GM12878 (cell line): ENCODE measurements at regions not wholly inside any gene's neighbourhood (a gene's known extent, or its start where the extent isn't known, plus 50 kb on each side); places are given as distances from the start of the nearest gene placed in this dataset.

Experiments
- ATAC-seq: fragments of 200-7000 bp; cut with Tn5 transposase; 3 replicates; pipeline ENCODE4 v1.9.1; 2020; ENCODE audit warnings: mild to moderate bottlenecking, moderate library complexity
- BruUV-seq: library from RNA; stranded (reverse); fragments of 400-500 nt; replicated peaks from 2 replicates; lab custom pipeline; 2021; lab: Mats Ljungman, UMichigan
- CTCF ChIA-PET: fragments of 300-600 bp; sonication (Branson Sonifier 250); formaldehyde crosslinking; extraction: SDS; loops from one replicate; lab custom pipeline; 2021; ENCODE audit warnings: inconsistent platforms; lab: Yijun Ruan, JAX
- POLR2A ChIA-PET: fragments of 350-600 bp; formaldehyde crosslinking; extraction: SDS; loops from one replicate; lab custom pipeline; 2021; ENCODE audit warnings: inconsistent platforms; lab: Charles Lee
- RAD21 ChIA-PET: fragments of 300-600 bp; sonication (Branson Sonifier 250); formaldehyde crosslinking; loops from one replicate; lab custom pipeline; 2023; ENCODE audit warnings: antibody characterized with exemption; ENCODE audit not compliant: unreplicated experiment; lab: Charles Lee
- SMC1A ChIA-PET: fragments of 300-600 bp; sonication (Branson Sonifier 250); formaldehyde crosslinking; loops from one replicate; lab custom pipeline; 2023; ENCODE audit not compliant: unreplicated experiment, uncharacterized antibody; lab: Charles Lee
- DNase-seq: peaks from one replicate; pipeline ENCODE4 v3.0.0-alpha.2; 2011; ENCODE audit warnings: low read depth, low spot score
- FAIRE-seq: peaks from 3 replicates; lab custom pipeline; 2011; peaks lifted over from hg19 to GRCh38; lab: Jason Lieb, UNC
- H2AFZ ChIP-seq: 2 replicates; pipeline ENCODE4 v1.6.0; 2011; ENCODE audit warnings: low read depth, low read length, control low read depth; ENCODE audit not compliant: control insufficient read depth
- H3K27ac ChIP-seq: 2 replicates; pipeline ENCODE4 v1.5.1; 2011; ENCODE audit warnings: control low read depth; ENCODE audit not compliant: control insufficient read depth, insufficient read depth
- H3K27me3 ChIP-seq, 2 experiments: replicated peaks in 1 of 2; 2 replicates each; pipeline versions ENCODE4 v1.6.0 to v1.6.1; 2011; ENCODE audit warnings: low read length in 1 of 2; ENCODE audit not compliant: control insufficient read depth in 2 of 2, insufficient read depth in 2 of 2
- H3K36me3 ChIP-seq, 2 experiments: 2 replicates each; pipeline ENCODE4 v1.5.1; 2011; ENCODE audit warnings: low read length in 1 of 2; ENCODE audit not compliant: control insufficient read depth in 2 of 2, insufficient read depth in 2 of 2
- H3K4me1 ChIP-seq: 2 replicates; pipeline ENCODE4 v1.6.1; 2011; ENCODE audit warnings: mild to moderate bottlenecking, low read length, moderate library complexity, mixed read lengths; ENCODE audit not compliant: control insufficient read depth, insufficient read depth
- H3K4me2 ChIP-seq: 2 replicates; pipeline ENCODE4 v1.6.0; 2011; ENCODE audit warnings: control low read depth; ENCODE audit not compliant: control insufficient read depth, insufficient read depth
- H3K4me3 ChIP-seq: fragments of 200-600 bp; sonication (generic); 2 replicates; pipeline ENCODE4 v1.5.1; 2016
- H3K79me2 ChIP-seq: 2 replicates; pipeline ENCODE4 v1.6.0; 2011; ENCODE audit warnings: low read length; ENCODE audit not compliant: control insufficient read depth, insufficient read depth
- H3K9ac ChIP-seq: 2 replicates; pipeline ENCODE4 v1.8.0; 2011; ENCODE audit warnings: low read length, control low read depth, mixed read lengths; ENCODE audit not compliant: control insufficient read depth, insufficient read depth
- H3K9me3 ChIP-seq: replicated peaks from 3 replicates; pipeline ENCODE4 v1.5.1; 2011; ENCODE audit warnings: mild to moderate bottlenecking, low read length; ENCODE audit not compliant: control insufficient read depth, insufficient read depth
- H4K20me1 ChIP-seq: 2 replicates; pipeline ENCODE4 v1.6.0; 2011; ENCODE audit not compliant: control insufficient read depth, insufficient read depth
- JUNB ChIP-seq: IDR thresholded peaks from 2 replicates; pipeline ENCODE4 v1.6.1; 2016; ENCODE audit warnings: antibody characterized with exemption, mild to moderate bottlenecking
- MTA2 ChIP-seq: fragments of 450-650 bp; IDR thresholded peaks from 2 replicates; pipeline ENCODE4 v1.6.1; 2016; ENCODE audit warnings: low read depth, mild to moderate bottlenecking, moderate library complexity
- PKNOX1 ChIP-seq: fragments of 450-650 bp; IDR thresholded peaks from 2 replicates; pipeline ENCODE4 v1.6.1; 2016; ENCODE audit warnings: mild to moderate bottlenecking
- POLR2A ChIP-seq: IDR thresholded peaks from 2 replicates; pipeline ENCODE4 v1.6.1; 2011; ENCODE audit warnings: low read depth, mild to moderate bottlenecking, low read length
- PRDM15 ChIP-seq: fragments of 450-650 bp; formaldehyde crosslinking; IDR thresholded peaks from 2 replicates; pipeline ENCODE4 v1.4.0; 2020; ENCODE audit warnings: mild to moderate bottlenecking, moderate library complexity
- RAD51 ChIP-seq: fragments of 450-650 bp; IDR thresholded peaks from 2 replicates; pipeline ENCODE4 v1.6.1; 2016; ENCODE audit warnings: moderate library complexity, mild to moderate bottlenecking, inconsistent platforms
- RBBP5 ChIP-seq: fragments of 200-600 bp; sonication (generic); conservative IDR thresholded peaks from 2 replicates; pipeline ENCODE4 v1.6.1; 2016
- SIX5 ChIP-seq: IDR thresholded peaks from 2 replicates; pipeline ENCODE4 v1.6.1; 2011; ENCODE audit warnings: mild to moderate bottlenecking, low read depth, low read length, moderate library complexity; ENCODE audit not compliant: severe bottlenecking
- SPI1 ChIP-seq: IDR thresholded peaks from 2 replicates; pipeline ENCODE4 v1.6.1; 2011; ENCODE audit warnings: low read depth, mild to moderate bottlenecking, low read length, moderate library complexity, borderline replicate concordance; ENCODE audit not compliant: insufficient read depth
- TBL1XR1 ChIP-seq: IDR thresholded peaks from 2 replicates; pipeline ENCODE4 v1.6.1; 2012; ENCODE audit warnings: low read depth, low read length, improper control_type of control experiment
- ZNF384 ChIP-seq: IDR thresholded peaks from 2 replicates; pipeline ENCODE4 v1.6.1; 2012; ENCODE audit warnings: low read depth, mild to moderate bottlenecking, low read length, improper control_type of control experiment, borderline replicate concordance
- WGBS: methylation state at CpG from one replicate; pipeline ENCODE4 v1.1.6; 2016; ENCODE audit warnings: low lambda C conversion rate; ENCODE audit not compliant: insufficient replicate concordance, insufficient coverage; ENCODE audit errors: missing lambda C conversion rate; 5-methylcytosine and 5-hydroxymethylcytosine counted together
- in situ Hi-C: fragments of 300-500 bp; cut with MboI; formaldehyde crosslinking; loops from 9 replicates; pipeline ENCODE4 v1.14.3; 2018; ENCODE audit warnings: mixed read lengths
- intact Hi-C: fragments of 100-400 bp; cut with micrococcal nuclease; formaldehyde crosslinking; loops from one replicate; pipeline ENCODE4 v1.14.2; 2022; ENCODE audit not compliant: unreplicated experiment

- no TSS peak for BruUV-seq
- WGBS: 9% methylated on average over 4 of the region's 4 CpGs
- SMC1A ChIA-PET: interaction anchor here (1.2 to 2.3 kb wide), 2 partner anchors 9 to 21 kb away, joined by 3 to 10 read pairs; no protein-coding TSS in a partner anchor
- CTCF ChIA-PET: interaction anchor here (1.1 kb wide), 1 partner anchor 10 kb away, joined by 3 read pairs; no protein-coding TSS in a partner anchor
- Histone ChIP-seq H3K4me3 (no peak overlapping the region), H3K4me2 (no peak overlapping the region), H3K27me3 (no peaks in the 10 kb centered on the region), H3K27ac (no peak overlapping the region), H3K9ac (no peak overlapping the region), H3K9me3 (no peaks in the 10 kb centered on the region; the same call in 2 of the 3 replicates), H3K36me3 (no peaks in the 10 kb centered on the region), H4K20me1 (no peaks in the 10 kb centered on the region), H3K79me2 (no peaks in the 10 kb centered on the region; the same call in 1 of the 2 replicates), H2AFZ (no peak overlapping the region), H3K4me1 (peaks cover 42% of the 10 kb centered on the region)
- TF ChIP-seq MTA2 (no peak), RAD51 (peak; percentile 67), SIX5 (no peak), RBBP5 (no peak), JUNB (no peak), ZNF384 (no peak), SPI1 (no peak)
- POLR2A ChIA-PET: no interaction called here
- ATAC-seq: no peak
- RAD21 ChIA-PET: interaction anchor here (0.9 kb wide), 1 partner anchor 223 kb away, joined by 4 read pairs; no protein-coding TSS in a partner anchor
- DNase-seq: no peak
- intact Hi-C loops: no loop called here
- in situ Hi-C loops: no loop called here
- FAIRE-seq: no peak
These were observed 126.3 kb downstream of the CXCL12 start for GRCh38 chr10:44258460-44259089.

GRCh38 chr10:44258019-44258418 lies 126.9 kb downstream of the CXCL12 start:
- no peak for DNase-seq
- Histone ChIP-seq H3K27ac (no peak overlapping the region), H3K9ac (no peak overlapping the region), H2AFZ (no peak overlapping the region), H3K9me3 (no peaks in the 10 kb centered on the region; the same call in 2 of the 3 replicates), H3K27me3 (no peaks in the 10 kb centered on the region), H3K4me2 (no peak overlapping the region), H3K4me3 (no peak overlapping the region), H3K4me1 (peaks cover 40% of the 10 kb centered on the region), H3K79me2 (no peaks in the 10 kb centered on the region; the same call in 1 of the 2 replicates), H3K36me3 (no peaks in the 10 kb centered on the region), H4K20me1 (no peaks in the 10 kb centered on the region)
- no peak for FAIRE-seq
- ATAC-seq: no peak
- CTCF ChIA-PET: interaction anchor here (0.9 to 1.1 kb wide), 2 partner anchors 9 to 479 kb away, joined by 3 read pairs; no protein-coding TSS in a partner anchor
- 79% methylated on average over 3 of the region's 3 CpGs for WGBS
- in situ Hi-C loops: no loop called here
- POLR2A ChIA-PET: no interaction called here
- intact Hi-C loops: no loop called here
- TF ChIP-seq PRDM15 (CRISPR knock-in tag) (no peak), PKNOX1 (no peak), TBL1XR1 (no peak), POLR2A (no peak)
- BruUV-seq: no TSS peak
- RAD21 ChIA-PET: interaction anchor here (0.9 kb wide), 1 partner anchor 222 kb away, joined by 4 read pairs; no protein-coding TSS in a partner anchor
- SMC1A ChIA-PET: interaction anchor here (1.0 to 1.2 kb wide), 2 partner anchors 22 to 43 kb away, joined by 3 read pairs; no protein-coding TSS in a partner anchor
